HepG2 (cell line): ENCODE measurements at regions not wholly inside any gene's neighbourhood (a gene's known extent, or its start where the extent isn't known, plus 50 kb on each side); places are given as distances from the start of the nearest gene placed in this dataset.

ENCODE experiments used
- CEBPB ChIP-seq: IDR thresholded peaks from 2 replicates; pipeline ENCODE4 v1.6.1; 2011; ENCODE audit warnings: low read depth, low read length, improper control_type of control experiment, borderline replicate concordance
- CTCF ChIP-seq: sonication (generic); formaldehyde crosslinking; IDR thresholded peaks from 2 replicates; pipeline ENCODE4 v1.5.0; 2020; ENCODE audit warnings: mild to moderate bottlenecking, missing genetic modification reagents, moderate library complexity
- HMG20B ChIP-seq: conservative IDR thresholded peaks from 2 replicates; pipeline ENCODE4 v1.6.1; 2016; ENCODE audit warnings: missing genetic modification reagents, missing compliant biosample characterization
- HNF4A ChIP-seq: sonication (generic); formaldehyde crosslinking; IDR thresholded peaks from 2 replicates; pipeline ENCODE4 v1.4.0; 2020; ENCODE audit warnings: missing genetic modification reagents
- LBX2 ChIP-seq: sonication (generic); formaldehyde crosslinking; IDR thresholded peaks from 2 replicates; pipeline ENCODE4 v1.5.0; 2020; ENCODE audit warnings: missing genetic modification reagents, mild to moderate bottlenecking, borderline replicate concordance
- YY1 ChIP-seq: IDR thresholded peaks from 2 replicates; pipeline ENCODE4 v1.6.1; 2011; ENCODE audit warnings: low read length, low read depth, moderate library complexity, mild to moderate bottlenecking; ENCODE audit not compliant: insufficient read depth, insufficient replicate concordance
- ZNF383 ChIP-seq: sonication (generic); formaldehyde crosslinking; IDR thresholded peaks from 2 replicates; pipeline ENCODE4 v1.4.0; 2020; ENCODE audit warnings: missing genetic modification reagents, mild to moderate bottlenecking, borderline replicate concordance
- ZNF660 ChIP-seq: sonication (generic); formaldehyde crosslinking; IDR thresholded peaks from 2 replicates; pipeline ENCODE4 v1.5.1; 2020; ENCODE audit warnings: mild to moderate bottlenecking, low read depth, missing genetic modification reagents, borderline replicate concordance

- TF ChIP-seq ZNF660 (CRISPR knock-in tag): no peak
- no peak for TF ChIP-seq HNF4A (CRISPR knock-in tag)
- TF ChIP-seq LBX2 (CRISPR knock-in tag): no peak
- no peak for TF ChIP-seq CTCF (CRISPR knock-in tag)
- TF ChIP-seq YY1: no peak
- TF ChIP-seq HMG20B (CRISPR knock-in tag): no peak
- no peak for TF ChIP-seq ZNF383
- no peak for TF ChIP-seq CEBPB
Observed at GRCh38 chr3:153373606-153374005, 211.6 kb downstream of the RAP2B start.
